ENCODE measurements at regions not wholly inside any gene's neighbourhood (a gene's known extent, or its start where the extent isn't known, plus 50 kb on each side); places are given as distances from the start of the nearest gene placed in this dataset.
"Not testable (repeated sequence)": the region's sequence is repeated elsewhere in the genome, so short reads cannot be mapped to it uniquely, and the experiment has no call there.

- DNase-seq (ENCODE audit: low read depth), result no peak
These were observed 487.3 kb upstream of the KIF2B start for GRCh38 chr17:53335443-53335842.

DNA sequence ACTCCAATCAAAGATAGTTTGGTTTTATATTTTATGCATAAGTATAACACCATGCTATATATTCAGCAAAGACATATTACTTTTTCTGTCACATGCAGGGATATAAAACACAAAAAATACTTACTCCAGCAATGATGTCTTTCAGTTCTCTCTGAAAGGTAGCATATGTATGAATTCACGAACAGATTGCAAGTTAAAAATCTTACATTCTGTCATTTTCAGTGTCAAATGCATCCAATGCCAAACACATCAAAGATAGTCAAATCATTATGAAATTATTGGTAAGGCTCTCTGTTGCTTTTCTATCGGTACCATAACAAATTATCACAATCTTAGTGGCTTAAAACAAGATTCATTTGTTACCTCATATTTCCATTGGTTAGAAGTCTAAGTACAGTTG is 492.0 kb upstream of the KIF2B start:
- DNase-seq (ENCODE audit: low read depth), result no peak

DNA sequence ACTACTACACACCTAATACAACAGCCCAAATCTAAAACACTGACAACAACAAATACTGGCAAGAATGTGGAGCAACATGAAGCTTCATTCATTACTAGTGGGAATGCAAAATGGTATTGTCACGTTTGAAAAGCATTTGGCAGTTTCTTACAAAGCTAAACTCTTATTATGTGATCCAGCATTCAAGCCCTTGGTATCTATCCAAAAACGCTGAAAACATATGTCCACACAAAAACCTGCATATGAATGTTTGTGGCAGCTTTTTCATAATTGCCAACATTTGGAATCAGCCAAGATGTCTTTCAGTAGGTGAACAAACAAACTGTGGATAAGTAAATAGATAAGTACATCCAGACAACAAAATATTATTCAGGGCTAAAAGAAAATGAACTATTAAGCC is 501.1 kb upstream of the KIF2B start:
- DNase-seq (ENCODE audit: low read depth), result no peak

DNA sequence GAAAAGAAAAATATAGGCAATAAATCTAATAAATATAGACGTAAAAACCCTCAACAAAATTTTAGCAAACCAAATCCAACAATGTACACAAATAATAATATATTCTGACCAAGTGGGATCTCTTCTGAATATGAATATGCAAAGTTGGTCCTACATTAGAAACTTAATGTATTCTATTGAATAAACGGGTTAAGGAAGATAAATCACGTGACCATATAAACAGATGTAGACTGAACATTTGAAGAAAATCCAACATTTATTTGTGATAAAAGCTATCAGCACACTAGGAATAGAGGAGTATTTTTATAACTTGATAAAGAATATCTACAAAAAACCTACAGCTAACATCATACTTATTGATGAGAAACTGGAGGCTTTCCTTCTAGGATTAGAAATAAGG is 502.8 kb upstream of the KIF2B start:
- no peak for DNase-seq (ENCODE audit: low read depth)

DNA sequence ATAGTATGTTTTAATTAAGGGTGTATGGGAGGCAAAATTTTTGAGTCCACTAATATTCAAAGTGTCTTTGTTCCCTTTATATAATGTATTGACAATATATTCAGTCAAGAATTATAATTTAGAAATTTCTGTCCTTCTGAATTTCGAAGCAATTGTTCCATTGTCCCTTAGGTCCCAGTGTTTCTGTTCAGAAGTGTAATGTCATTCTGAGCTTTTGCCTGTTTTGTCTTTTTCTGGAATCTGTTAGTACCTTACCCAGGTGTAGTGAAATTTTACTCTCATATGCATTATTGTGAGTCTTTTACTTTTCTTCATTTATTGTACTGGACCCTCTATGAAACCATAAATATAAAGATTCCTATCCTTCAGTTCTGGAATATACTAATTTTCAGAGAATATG is 505.7 kb upstream of the KIF2B start:
- no peak for DNase-seq (ENCODE audit: low read depth)

- no peak for DNase-seq (ENCODE audit: low read depth)
These were observed 506.7 kb upstream of the KIF2B start for GRCh38 chr17:53316073-53316472.

DNA sequence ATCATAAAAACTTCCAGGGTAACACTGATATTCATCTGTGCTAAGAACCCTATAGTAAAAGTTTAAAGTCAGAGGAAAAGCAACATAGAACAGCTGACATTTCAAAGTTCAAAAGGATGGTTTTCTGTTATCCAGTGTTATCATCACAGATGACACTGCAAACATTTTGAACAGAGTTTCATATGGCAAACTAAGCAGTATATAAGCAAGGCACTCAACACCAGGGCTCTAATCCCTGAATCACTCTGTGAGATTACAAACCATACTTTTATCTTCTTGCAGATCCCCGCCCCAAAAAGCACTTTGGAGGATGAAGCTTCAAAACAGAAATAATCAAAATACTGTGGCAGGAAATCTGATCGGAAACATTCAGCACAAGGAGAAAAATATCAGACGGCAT is 508.2 kb upstream of the KIF2B start:
- no peak for DNase-seq (ENCODE audit: low read depth)

DNA sequence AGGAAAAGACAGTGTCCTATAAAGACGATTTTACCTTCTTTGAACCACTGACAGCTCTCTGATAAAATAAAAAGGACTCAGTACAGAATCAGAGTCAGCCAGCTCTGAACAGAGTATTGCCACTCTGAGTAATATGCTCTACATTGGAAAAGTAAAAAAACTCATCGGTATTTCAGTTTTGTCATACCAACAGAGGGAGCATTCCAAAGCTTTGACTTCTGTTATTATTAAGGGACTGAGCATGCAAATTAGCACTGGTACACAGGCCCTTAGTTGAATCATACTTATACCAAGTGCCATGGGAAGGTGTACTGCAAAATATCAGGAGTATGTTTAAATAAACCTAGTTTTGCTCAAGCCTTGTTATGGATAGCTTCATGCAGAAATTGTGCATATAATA is 509.0 kb upstream of the KIF2B start:
- no peak for DNase-seq (ENCODE audit: low read depth)

GRCh38 chr17:53278466-53278865 is 544.3 kb upstream of the KIF2B start:
- DNase-seq (ENCODE audit: low read depth), result no peak

DNA sequence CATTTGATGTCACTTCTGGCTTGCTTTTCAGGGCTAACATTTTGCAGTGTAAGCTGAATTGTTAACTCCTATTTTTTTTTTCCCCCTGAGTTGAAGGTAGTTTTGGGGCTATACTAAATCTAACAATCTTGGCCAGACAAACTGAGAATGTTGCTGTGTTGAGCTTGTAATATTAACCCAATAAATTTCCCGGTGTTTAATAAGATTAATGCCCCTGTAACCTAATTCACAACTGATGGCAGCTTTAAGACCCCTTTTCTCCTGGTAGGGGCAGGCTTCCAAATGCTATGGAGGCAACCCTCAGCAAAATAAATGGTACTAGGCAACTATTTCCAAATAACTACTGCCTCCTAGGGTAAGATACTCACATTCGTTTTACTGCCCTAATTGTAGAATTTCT is 549.6 kb upstream of the KIF2B start:
- no peak for DNase-seq (ENCODE audit: low read depth)

DNA sequence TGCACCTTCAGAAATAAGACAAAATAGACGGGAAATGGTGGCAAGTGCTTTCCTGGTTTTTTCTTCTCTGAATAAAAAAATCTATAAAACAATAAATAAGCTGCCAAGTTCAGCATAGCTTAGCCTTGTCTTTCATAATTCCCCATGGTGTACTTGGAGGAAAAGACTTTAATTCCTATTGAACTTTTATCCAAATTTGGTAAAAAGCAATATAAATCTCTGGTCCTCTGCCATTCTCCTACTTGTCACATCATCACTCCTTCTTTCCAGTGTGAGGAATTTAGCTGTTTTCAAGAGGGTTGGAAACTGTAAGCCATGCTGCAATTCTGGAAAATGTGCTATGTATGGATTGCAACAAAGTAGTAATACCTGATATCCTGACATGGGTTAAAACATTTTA is 551.8 kb upstream of the KIF2B start:
- no peak for DNase-seq (ENCODE audit: low read depth)

GRCh38 chr17:53264730-53265129 is 558.0 kb upstream of the KIF2B start:
- no peak for DNase-seq (ENCODE audit: low read depth)

- no peak for DNase-seq (ENCODE audit: low read depth)
These were observed 568.6 kb upstream of the KIF2B start for GRCh38 chr17:53253956-53254597.

DNA sequence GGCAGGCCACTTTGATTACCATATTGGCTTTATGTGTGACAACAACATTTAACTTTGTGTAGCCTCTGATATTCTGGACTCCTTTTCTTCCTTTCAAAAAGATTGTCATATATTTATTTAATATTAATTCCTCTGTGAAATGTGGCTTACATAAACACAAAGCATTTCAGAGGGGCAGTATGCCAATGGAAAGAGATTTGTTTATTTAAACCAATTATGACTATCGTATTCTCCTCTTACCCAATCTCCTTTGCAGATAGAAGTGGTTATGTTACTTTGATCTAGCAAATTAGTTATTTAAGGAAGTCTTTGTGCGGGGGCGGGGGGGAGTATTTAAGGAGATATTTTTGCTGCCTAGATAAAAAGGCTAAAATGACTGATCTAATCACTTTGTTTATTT is 573.7 kb upstream of the KIF2B start:
- no peak for DNase-seq (ENCODE audit: low read depth)

GRCh38 chr17:53234138-53234537 is 588.6 kb upstream of the KIF2B start:
- no peak for DNase-seq (ENCODE audit: low read depth)

DNA sequence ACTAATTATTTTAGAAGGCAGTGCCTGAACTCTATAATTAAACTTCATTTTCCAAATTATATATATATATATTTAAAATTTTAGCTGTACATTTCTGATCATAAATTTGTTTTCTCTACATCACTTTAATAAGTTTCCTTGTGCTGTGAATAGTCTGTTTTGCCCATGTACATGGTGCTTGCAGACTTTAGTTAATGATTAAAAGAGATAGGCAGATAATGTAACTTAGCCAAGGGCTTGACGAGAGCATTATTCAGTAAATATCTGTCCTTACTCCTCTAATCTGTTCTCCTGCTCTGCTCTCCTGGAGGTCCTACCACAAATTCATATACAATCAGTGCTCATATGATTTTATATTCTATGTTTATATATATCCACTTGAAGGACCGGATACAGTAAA is 595.2 kb upstream of the KIF2B start:
- no peak for DNase-seq (ENCODE audit: low read depth)

GRCh38 chr17:53227111-53227510 is 595.6 kb upstream of the KIF2B start:
- DNase-seq (ENCODE audit: low read depth), result no peak

- DNase-seq (ENCODE audit: low read depth), result no peak
These were observed 602.9 kb upstream of the KIF2B start for GRCh38 chr17:53219821-53220220.

- no peak for DNase-seq (ENCODE audit: low read depth)
These were observed 604.0 kb upstream of the KIF2B start for GRCh38 chr17:53218723-53219122.

DNA sequence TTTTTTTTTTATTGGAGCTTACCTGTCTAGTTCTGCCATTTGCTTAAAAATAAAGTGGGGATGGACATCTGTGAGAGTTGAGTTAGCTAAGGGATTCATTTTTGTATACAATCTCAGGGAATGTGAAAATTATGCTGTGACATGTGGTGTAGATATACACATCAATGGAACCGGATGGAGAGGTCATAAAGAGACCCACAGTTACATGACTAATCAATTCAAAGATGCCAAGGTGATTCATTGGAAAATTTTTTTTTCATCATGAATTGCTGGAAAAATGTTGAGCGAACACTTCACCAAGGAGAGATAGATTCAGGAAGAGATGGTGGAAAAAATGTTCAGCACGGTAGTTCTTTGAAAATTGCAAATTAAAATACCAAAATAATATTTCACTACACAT is 605.4 kb upstream of the KIF2B start:
- no peak for DNase-seq (ENCODE audit: low read depth)

DNA sequence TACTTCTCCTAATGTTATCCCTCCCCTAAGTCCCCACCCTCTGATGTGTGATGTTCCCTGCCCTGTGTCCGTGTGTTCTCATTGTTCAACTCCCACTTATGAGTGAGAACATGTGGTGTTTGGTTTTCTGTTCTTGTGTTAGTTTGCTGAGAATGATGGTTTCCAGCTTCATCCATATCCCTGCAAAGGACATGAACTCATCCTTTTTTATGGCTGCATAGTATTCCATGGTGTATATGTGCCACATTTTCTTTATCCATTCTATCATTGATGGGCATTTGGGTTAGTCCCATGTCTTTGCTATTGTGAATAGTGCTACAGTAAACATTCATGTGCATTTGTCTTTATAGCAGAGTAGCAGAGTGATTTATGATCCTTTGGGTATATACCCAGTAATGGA is 613.8 kb upstream of the KIF2B start:
- DNase-seq (ENCODE audit: low read depth), result not testable (repeated sequence)

DNA sequence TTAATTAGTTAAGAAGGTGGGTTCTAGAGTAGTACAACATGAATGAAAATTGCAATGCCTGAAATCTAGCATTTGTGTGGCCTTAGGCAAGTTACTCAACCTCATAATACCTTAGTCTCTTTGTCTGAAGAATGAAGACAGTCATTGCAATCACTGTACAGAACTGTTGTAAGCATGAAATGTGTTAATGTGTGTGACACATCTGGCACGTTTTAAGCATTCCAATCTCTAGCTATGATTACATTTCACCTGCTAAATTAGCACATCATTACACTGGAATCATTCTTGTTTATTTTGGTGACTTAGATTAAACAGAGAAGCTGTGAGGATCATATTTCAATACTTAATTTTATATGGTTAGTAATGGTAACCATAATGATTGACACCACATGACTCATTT is 629.7 kb upstream of the KIF2B start:
- no peak for DNase-seq (ENCODE audit: low read depth)

GRCh38 chr17:53191878-53192277 is 630.8 kb upstream of the KIF2B start:
- no peak for DNase-seq (ENCODE audit: low read depth)

- DNase-seq (ENCODE audit: low read depth), result no peak
These were observed 636.7 kb upstream of the KIF2B start for GRCh38 chr17:53186001-53186400.

DNA sequence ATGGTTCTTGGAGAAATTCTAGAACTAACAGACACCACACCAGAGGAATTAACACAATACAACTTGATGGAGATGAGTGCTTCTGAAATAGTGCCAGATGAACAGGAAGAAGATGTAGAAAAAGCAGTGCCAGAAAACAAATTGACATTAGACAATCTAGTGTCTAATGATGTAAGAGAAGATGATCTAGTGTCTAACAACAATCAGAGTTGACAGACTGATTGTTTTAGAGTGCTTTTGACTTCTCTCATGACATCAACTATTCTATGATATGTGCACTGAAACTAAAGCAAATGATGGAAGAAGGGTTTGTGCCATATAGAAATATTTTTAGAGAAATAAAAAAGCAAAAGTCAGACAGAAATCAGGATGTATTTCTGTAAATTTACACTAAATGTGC is 646.1 kb upstream of the KIF2B start:
- no peak for DNase-seq (ENCODE audit: low read depth)
